HG03025 (cell line): ENCODE measurements at regions not wholly inside any gene's neighbourhood (a gene's known extent, or its start where the extent isn't known, plus 50 kb on each side); places are given as distances from the start of the nearest gene placed in this dataset.
"Not testable (repeated sequence)": the region's sequence is repeated elsewhere in the genome, so short reads cannot be mapped to it uniquely, and the experiment has no call there.

ENCODE experiments used
- ATAC-seq: cut with Tn5 transposase; IDR thresholded peaks from one replicate; pipeline ENCODE4 v1.9.1; 2021; ENCODE audit warnings: mild to moderate bottlenecking, moderate library complexity; ENCODE audit not compliant: unreplicated experiment, low FRiP score

DNA sequence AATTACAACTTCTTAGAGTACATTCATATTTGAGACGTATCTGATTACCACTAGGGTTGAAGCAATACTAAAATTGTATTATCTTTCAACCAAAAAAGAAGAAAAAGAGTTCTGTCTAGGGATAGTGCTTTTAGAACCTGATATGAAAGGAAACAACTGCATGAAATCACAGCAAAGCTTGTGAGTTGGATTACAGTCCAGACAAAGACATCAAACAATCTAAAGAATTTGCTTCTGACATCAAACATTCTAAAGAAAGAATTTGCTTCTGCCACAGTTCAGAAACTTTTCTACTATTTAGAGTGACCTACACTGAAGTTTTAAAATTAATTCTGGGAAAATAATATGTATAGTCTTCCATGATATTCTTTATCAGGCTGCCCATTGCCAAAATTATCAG, 1141.1 kb upstream of the ACO1 start:
- no peak for ATAC-seq

DNA sequence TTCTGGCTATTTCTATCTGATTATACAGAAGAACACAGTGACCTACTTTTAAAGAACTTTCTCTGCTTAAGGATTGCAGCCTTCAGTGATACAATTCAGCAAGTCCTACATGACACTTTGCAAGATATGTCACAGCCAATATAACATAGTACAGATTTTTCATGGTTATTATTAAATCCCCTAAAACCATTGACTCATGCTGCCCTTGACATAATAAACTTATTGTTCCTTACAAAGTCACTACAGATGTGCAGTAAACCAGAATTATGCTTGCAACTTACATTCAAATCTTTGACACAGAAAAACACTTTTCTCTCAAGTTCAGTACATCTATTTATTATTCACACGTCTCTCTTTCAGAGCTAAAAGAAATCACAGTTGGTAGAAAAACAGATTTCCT, 1136.3 kb upstream of the ACO1 start:
- ATAC-seq = no peak

DNA sequence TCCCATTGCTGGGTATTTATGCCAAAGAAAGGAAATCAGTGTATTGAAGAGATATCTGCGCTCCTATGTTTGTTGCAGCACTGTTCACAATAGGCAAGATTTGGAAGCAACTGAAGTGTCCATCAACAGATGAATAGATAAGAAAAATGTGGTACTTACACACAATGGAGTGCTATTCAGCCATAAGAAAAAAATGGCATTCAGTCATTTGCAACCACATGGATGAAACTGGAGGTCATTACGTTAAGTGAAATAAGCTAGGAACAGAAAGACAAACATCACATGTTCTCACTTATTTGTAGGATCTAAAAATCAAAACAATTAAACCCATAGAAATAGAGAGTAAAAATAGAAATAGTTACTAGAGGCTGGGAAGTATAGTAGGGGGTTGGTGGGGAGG, 1133.1 kb upstream of the ACO1 start:
- ATAC-seq = no peak

DNA sequence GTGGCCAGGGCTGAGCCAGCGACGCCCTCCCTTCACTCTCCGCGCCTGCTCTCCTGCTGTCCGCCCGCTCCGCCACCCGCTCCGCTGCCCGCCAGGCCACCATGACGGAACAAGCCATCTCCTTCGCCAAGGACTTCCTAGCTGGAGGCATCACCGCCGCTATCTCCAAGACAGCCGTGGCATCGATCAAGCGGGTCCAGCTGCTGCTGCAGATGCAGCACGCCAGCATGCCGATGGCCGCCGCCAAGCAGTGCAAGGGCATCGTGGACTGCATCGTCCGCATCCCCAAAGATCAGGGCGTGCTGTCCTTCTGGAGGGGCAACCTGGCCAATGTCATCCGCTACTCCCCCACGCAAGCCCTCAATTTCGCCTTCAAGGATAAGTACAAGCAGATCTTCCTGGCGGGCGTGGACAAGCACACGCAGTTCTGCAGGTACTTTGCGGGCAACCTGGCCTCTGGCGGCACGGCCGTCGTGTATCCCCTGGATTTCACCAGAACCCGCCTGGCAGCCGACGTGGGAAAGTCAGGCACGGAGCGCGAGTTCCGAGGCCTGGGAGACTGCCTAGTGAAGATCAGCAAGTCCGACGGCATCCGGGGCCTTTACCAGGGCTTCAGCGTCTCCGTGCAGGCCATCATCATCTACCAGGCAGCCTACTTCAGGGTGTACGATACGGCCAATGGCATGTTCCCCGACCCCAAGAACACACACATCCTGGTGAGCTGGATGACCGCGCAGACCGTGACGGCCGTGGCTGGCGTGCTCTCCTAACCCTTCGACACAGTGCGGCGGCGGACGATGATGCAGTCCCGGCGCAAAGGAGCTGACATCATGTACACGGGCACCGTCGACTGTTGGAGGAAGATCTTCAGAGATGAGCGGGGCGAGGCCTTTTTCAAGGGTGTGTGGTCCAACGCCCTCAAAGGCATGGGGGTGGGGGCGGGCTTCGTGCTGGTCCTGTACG, 1130.4 kb upstream of the ACO1 start:
- no peak for ATAC-seq

DNA sequence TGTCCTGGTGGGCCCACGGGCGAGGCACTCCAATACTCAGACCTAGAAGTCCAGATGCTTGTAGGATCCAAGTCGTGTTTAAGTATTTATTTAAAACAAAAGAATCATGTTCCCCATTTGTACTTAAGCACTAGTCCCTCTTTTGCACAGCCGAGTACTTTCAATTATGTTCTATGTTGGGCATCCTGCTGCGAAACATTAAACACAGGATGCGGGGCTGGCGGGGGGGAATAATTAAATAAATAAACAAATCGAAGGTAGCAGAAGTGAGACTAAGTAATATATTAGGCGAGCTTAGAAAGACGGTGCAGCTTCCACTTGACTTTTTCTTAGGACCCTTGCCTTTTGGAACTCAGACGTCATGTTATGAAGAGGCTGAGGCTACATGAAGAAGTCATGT, 1129.2 kb upstream of the ACO1 start:
- ATAC-seq = no peak

DNA sequence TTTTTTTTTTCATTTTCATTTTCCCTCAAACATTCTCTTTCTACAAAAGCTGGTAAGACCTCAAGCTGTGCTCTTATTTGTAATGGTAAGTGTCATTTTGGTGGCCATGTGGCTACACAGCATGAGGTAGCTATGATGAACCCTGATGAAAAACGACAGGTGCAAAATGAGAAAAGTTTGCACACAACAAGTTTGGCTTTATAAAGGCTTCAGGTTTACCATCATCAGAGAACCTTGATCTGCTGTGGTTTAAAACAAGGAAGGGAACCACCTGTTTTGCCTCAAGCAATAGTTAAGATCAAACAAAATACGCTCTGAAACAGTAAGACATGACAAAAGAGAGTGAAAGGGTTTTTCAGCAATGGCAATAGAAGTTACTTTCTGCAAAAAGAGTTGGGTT, 1124.6 kb upstream of the ACO1 start:
- ATAC-seq = no peak

DNA sequence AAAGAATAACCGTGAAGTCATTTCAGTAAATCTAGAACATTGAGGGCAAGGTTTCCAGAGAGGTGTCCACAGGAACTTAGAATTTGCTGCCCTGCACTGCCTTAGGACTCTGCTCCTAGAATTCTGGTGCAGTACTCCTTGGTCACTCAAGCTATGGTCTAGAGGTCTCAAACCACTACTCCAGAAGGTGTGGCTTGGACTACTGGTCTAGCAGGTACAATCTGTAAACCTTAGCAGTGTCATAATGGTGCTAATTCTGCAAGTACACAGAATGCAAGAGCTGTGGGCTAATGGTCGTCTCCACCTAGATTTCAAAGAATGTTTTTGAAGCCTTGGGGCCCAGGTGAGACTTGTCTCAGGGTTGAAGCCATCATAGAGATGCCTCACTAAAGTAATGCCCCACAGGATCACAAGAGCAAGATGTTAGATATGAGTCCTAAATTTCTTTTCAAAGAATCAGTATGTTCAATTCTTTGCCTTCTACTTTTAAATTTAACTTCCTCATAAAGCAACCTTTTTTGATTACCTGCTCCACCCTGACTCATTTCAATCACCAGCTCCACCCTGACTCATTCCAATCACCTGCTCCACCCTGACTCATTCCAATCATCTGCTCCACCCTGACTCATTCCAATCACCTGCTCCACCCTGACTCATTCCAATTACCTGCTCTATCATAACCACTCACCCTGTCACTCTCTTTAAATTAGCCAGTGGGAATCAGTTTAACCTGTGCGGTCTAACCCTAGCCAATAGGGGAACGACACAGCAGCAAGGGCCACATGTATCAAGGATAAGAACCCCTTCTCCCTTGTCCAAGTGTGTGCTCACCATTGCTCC, 1111.8 kb upstream of the ACO1 start:
- ATAC-seq = no peak

DNA sequence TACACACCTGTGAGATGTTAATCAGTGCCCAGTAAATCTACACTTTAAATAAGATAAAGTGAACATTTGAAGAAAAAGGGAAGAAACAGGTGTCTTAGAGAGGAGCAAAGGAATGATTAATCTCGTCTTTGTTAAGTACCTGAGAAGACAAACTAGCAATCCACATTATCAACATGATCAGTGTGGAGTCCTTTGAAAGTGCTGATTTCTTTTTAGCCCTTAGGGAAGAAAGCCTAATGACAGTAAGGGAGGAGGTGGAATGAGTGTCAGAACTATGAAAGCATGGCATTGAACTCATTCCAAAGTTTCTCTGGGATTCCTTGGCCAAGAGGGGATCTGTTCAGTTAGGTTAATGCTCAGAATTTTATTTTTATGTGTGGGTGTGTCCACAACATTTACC, 1109.0 kb upstream of the ACO1 start:
- ATAC-seq = no peak

DNA sequence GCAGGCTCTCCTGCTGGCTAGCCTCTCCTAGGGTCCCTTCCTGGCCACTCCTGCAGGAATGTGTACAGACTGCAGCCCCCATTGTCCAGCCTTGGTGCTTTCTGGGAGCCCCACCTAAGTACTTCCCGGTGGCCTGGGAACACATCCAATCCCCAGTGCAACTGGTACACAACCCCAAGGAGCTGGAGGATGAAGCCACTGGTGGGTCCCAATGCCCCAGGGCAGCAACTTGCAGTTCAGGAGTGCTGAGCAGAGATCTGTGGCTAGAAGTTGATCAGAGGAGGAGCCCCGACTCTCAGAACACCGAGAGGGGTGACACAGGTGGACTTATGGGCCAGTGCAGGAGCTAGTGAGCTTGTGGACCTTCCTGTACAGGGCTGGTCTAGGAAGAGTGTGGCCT, 1093.7 kb upstream of the ACO1 start:
- no peak for ATAC-seq

DNA sequence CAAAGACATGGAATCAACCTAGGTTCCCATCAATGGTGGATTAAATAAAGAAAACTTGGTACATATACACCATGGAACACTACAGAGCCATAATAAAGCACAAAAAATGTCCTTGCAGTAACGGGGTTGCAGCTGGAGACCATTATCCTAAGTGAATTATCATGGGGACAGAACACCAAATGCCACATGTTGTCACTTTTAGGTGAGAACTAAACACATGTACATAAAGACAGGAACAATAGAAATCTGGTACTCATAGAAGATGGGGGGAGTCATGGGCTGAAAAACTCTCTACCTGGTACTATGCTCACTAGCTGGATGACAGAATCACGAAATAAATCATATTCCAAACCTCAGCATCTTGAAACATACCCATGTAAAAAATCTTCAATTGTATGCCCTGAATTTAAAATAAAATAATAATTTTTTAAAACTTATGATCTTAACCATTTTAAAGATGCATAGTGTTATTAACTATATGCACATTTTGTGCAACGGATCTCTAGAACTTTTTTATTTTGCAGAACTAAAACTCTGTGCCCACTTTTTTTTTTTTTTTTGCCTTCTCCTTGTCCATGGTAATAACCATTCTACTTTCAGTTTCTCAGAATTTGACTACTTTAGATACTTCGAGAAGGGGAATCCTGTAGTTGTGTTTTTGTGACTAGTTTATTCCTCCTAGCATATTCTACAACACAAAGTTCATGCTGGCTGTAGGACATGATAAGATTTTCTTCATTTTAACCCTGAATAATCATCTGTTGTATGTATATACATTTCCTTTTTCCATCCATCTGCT, 1081.6 kb upstream of the ACO1 start:
- no peak for ATAC-seq

DNA sequence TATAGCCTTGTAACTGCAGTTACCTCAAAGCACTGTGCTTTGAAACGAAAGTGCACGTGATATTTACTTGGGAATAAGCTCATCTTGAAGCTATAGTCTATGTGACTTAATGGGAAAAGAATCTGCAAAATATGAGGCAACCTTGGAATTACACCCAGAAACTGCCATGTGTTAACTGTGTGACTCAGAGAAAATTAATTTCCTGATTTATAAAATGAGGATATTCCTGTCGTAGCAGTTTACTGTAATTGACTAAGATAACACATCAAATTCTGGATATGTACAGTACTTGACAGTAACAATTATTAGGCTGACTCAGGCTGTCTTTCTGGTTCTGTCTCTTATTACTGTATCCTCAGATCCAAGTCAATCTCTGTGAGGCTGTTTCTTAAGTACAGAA, 1079.9 kb upstream of the ACO1 start:
- ATAC-seq = no peak

DNA sequence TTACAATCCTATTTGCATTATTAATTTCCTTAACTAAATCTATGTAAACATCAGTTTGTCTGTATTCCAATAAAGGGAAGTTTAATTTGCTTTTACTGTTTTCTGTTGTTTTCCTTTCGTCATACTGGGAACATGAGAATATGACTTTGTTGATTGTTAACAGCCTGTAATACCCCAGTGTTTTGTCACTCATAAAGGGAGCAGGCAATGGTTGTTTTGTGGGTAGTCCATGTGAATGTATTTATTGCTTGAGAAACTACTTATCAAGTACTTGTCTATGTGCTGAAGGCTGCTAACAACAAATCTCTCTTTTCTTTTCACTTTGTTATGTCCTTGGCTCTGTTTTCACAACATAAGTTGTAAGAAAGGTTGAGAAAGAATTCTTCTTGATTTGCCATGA, 1070.2 kb upstream of the ACO1 start:
- ATAC-seq = no peak

DNA sequence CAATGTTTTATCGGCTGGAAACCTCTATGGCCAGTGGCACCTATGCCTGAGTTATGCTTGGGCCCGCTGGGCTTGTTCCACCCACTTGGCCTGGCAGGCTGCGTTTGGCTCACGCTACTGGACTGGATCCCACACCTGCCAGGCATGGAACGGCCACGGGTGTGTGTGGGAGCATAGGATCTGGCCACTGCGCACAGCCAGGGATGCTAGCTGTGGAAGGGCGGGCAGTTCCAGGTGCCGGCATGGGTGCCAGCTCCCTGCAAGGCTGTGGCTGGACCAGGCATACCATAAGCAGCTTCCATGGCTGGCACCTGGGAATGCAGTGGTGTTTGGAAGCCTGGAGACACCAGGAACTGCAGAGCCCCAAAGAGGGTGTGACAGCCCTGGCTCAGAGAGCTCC, 1063.9 kb upstream of the ACO1 start:
- no peak for ATAC-seq

DNA sequence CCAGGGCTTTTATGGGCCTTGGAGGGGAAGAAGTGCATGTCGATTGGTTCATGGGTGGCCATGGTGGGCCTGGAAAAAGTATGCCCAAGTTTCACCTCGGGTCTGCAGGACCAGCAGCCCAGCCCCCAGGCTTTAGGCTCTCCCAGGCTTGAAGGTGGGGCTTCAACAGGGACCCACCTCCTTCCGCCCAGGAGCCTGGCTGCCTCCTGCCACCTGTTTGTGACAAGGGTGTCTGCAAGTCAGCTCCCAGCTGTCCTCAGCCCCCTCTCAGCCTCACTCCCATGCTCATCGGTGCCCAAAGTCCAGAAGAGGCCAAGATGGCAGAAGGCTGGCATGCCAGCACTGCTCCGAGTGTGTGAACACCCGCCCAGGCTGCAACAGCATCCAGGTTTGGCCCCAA, 1063.2 kb upstream of the ACO1 start:
- ATAC-seq = no peak

DNA sequence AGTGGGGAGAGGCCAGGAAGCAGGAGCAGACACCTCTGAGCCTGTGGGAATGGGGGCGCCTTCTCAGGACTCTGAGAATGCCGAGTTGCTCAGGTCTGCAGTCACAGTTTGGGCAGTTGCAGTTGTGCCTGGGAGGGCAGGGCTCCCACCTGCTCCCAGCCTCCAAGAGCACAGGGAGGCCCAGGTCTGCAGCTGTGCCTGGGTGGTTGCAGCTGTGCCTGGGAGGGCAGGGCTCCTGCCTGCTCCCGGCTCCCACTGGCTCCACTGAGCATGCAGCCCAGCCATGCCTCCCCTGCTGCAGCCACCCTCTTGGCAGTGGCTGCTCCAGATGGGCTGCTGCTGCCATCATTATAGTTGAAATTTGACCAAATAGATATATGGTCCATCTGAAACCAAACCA, 1062.8 kb upstream of the ACO1 start:
- no peak for ATAC-seq

DNA sequence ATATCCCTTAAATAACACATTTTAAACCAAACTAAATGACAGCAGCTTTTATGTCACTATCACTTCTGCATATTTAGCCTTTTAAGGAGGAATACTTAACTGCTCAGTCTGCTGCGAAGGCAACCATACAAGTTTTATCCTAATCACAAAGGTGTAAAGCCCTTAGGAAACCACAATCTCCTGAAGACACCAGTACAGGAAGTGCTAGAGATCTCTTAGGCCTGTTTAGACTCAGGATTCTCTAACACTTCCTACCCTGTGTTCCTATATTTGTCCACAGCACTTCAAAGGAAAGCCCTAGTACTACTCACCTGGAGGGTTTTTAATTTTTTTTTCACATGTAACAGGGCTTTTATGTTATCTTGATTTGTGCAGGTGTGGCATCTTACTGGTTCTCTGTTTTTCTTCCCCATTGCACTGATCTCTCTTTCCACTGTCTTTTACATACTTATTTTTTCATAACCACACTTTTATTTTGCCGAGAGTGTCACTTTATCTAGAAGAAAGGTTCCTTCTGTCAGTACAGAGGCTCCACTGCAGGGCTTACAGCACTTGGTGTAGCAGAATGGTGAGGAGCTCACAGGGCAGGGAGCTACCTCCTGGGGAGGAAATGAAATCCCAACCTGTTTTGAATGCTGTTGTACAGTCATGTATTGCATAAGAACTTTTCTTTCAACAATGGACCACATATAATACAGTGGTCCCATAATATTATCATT, 1060.6 kb upstream of the ACO1 start:
- no peak for ATAC-seq

DNA sequence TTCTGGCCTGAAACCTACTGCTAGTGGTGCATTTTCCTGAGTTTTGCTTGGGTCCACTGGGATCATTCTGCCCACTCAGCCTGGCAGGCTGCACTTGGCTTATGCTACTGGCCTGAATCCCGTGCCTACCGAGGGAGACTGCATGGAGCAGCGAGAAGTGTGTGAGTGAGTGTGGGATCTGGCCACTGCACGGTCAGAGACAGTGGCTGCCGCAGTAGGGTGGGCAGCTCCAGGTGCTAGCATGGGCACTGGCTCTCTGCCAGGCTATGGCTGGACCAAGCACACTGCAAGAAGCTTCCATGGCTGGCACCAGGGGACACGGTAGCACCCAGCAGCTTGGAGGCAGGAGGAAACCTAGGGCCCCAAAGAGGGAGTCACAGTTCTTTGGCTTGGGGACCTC, 1058.7 kb upstream of the ACO1 start:
- no peak for ATAC-seq

DNA sequence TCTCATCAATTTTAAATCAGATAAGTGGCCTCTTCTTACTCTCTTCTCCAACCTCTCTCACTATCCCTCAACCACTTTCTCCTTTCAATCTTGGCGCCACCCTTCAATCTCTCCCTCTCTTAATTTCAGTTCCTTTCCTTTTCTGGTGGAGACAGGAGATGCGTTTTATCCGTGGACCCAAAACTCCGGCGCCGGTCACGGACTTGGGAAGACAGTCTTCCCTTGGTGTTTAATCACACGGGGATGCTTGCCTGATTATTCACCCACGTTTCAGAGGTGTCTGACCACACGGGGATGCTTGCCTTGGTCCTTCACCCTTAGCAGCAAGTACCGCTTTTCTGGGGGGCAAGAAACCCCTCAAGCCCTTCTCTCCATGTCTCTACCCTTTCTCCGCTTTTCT, 1057.6 kb upstream of the ACO1 start:
- ATAC-seq = not testable (repeated sequence)

DNA sequence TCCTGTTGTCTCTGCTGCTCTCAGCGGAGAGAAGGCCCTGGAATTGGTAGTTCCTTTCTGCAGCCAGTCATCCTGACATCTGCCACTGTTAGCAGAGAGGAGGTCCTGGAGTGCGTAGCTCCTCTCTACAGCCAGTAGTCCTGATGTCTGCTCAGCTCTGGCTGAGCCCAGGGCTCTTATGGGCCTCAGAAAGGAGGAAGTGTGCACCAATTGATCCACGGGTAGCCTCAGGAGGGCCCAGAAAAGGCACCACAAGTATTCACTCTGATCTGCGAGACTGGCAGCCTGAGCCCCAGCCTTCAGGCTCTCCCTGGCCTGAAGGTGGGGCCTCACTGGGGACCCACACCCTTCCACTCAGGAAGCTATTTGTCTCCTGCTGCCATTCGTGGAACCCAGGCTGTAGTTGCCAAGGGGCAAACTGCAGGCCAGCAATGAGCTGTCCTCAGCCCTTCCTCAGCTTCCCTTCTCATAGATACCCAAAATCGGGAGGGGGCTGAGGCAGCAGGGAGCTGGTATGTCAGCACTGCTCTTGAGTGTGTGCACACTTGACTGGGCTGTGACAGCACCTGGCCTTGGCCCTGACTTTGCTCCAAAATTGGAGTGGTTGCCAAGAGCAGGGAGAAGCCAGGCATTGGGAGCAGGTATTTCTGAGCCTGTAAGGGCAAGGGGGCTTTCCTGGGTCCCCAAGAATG, 1049.5 kb upstream of the ACO1 start:
- ATAC-seq = no peak
